ENCODE measurements at regions not wholly inside any gene's neighbourhood (a gene's known extent, or its start where the extent isn't known, plus 50 kb on each side); places are given as distances from the start of the nearest gene placed in this dataset.

GRCh38 chr16:52089476-52089875 lies 457.5 kb downstream of the TOX3 start:
- intact Hi-C loops (cut with micrococcal nuclease), result no loop called here
- Histone ChIP-seq H3K36me3 (ENCODE audit: insufficient read depth, low read length) (no peaks in the 10 kb centered on the region), H3K27me3 (ENCODE audit: insufficient read depth, low read length) (no peaks in the 10 kb centered on the region), H3K4me3 (ENCODE audit: low read length in 2 of 2) (no peak overlapping the region), H3K4me1 (ENCODE audit: insufficient read depth, low read length) (no peaks in the 10 kb centered on the region), H3K9me3 (ENCODE audit: control insufficient read depth in 1 of 2, low read length in 2 of 2) (no peaks in the 10 kb centered on the region), H3K27ac (ENCODE audit: low read depth, low read length) (no peak overlapping the region)
- H3K4me3 Mint-ChIP-seq, result no peak overlapping the region
- DNase-seq, result no peak
- ChIA-PET CTCF (ENCODE audit: partially characterized antibody) (no interaction called here), POLR2A (ENCODE audit: partially characterized antibody) (no interaction called here)
- no peak overlapping the region for H3K27ac Mint-ChIP-seq
- H3K27me3 Mint-ChIP-seq, result no peaks in the 10 kb centered on the region
- H3K36me3 Mint-ChIP-seq, result no peaks in the 10 kb centered on the region
- no peaks in the 10 kb centered on the region for H3K4me1 Mint-ChIP-seq
- peaks cover 0 to 14% (median 1%) of the 10 kb centered on the region in 8 donors for H3K9me3 Mint-ChIP-seq

- H3K4me1 ChIP-seq (ENCODE audit: insufficient read depth, low read length), result no peaks in the 10 kb centered on the region
- H3K27me3 ChIP-seq (ENCODE audit: insufficient read depth, low read length), result no peaks in the 10 kb centered on the region
- ChIA-PET POLR2A (ENCODE audit: partially characterized antibody) (no interaction called here), CTCF (ENCODE audit: partially characterized antibody) (no interaction called here)
- no peaks in the 10 kb centered on the region for H3K9me3 ChIP-seq (ENCODE audit: control insufficient read depth in 1 of 2, low read length in 2 of 2)
- Mint-ChIP-seq H3K27me3 (no peaks in the 10 kb centered on the region), H3K4me1 (no peaks in the 10 kb centered on the region), H3K4me3 (no peak overlapping the region), H3K36me3 (no peaks in the 10 kb centered on the region), H3K27ac (no peak overlapping the region), H3K9me3 (peaks cover 0 to 11% (median 2%) of the 10 kb centered on the region in 8 donors)
- intact Hi-C loops (cut with micrococcal nuclease), result no loop called here
- DNase-seq, result no peak
- no peaks in the 10 kb centered on the region for H3K36me3 ChIP-seq (ENCODE audit: insufficient read depth, low read length)
- H3K27ac ChIP-seq (ENCODE audit: low read depth, low read length), result no peak overlapping the region
- no peak overlapping the region for H3K4me3 ChIP-seq (ENCODE audit: low read length in 2 of 2)
Measured at GRCh38 chr16:52086901-52087300, 460.0 kb downstream of the TOX3 start.

DNA sequence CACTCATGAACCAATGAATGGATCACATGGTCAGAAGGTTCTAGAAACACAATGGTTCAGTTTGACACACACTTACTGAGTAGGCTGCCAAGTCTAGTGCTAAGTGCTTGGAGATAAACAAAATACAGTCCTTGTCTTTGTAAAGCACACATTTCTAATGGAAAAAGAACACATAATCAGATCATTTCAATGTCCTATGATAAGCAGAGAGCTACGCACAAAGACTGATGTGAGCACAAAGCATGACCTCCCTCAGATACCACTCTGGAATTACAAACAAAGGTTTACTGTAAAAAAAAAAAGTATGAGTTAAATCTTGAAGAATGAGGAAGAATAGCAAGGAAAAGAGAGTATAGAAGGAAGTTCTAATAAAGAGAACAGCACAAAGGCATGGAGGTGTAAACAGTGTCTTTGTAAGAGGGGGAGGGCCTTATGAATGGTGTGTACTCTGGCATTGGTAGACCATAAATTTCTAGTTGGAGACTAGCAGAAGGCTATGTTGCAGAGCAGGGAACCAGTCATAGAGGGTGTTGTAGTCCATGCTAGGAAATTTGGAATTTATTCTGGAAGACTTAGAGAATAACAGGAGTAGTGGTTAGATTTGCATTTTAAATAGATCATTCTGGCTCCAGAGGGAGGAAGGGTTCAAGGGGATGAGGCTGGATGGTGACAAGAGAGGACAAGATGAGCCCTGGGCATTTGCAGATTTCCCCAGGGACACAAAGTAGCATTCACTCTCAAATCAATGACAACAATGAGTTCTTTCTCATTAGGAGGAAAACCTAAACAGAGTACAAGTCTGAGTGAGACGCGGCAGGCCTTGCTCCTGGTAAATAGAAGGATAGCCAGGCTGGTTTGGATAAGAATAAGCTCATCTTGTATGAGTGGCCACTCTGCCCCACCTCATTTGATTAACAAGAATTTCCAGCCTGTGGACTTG lies 468.0 kb downstream of the TOX3 start:
- peaks cover 0 to 9% (median 3%) of the 10 kb centered on the region in 8 donors for H3K9me3 Mint-ChIP-seq
- no peak overlapping the region for H3K4me3 Mint-ChIP-seq
- Histone ChIP-seq H3K27ac (ENCODE audit: low read depth, low read length) (no peak overlapping the region), H3K36me3 (ENCODE audit: insufficient read depth, low read length) (no peaks in the 10 kb centered on the region), H3K9me3 (ENCODE audit: control insufficient read depth in 1 of 2, low read length in 2 of 2) (no peaks in the 10 kb centered on the region), H3K4me3 (ENCODE audit: low read length in 2 of 2) (no peak overlapping the region), H3K27me3 (ENCODE audit: insufficient read depth, low read length) (no peaks in the 10 kb centered on the region), H3K4me1 (ENCODE audit: insufficient read depth, low read length) (no peaks in the 10 kb centered on the region)
- no peak for DNase-seq
- no peak overlapping the region for H3K27ac Mint-ChIP-seq
- no peaks in the 10 kb centered on the region for H3K27me3 Mint-ChIP-seq
- intact Hi-C loops (cut with micrococcal nuclease), result no loop called here
- ChIA-PET POLR2A (ENCODE audit: partially characterized antibody) (no interaction called here), CTCF (ENCODE audit: partially characterized antibody) (no interaction called here)
- no peaks in the 10 kb centered on the region for H3K4me1 Mint-ChIP-seq
- H3K36me3 Mint-ChIP-seq, result no peaks in the 10 kb centered on the region

GRCh38 chr16:52077607-52078006 lies 469.3 kb downstream of the TOX3 start:
- H3K4me3 ChIP-seq (ENCODE audit: low read length in 2 of 2), result no peak overlapping the region
- no peak for DNase-seq
- no peaks in the 10 kb centered on the region for H3K27me3 ChIP-seq (ENCODE audit: insufficient read depth, low read length)
- CTCF ChIA-PET (ENCODE audit: partially characterized antibody), result no interaction called here
- no peaks in the 10 kb centered on the region for H3K36me3 Mint-ChIP-seq
- no peak overlapping the region for H3K27ac ChIP-seq (ENCODE audit: low read depth, low read length)
- no peaks in the 10 kb centered on the region for H3K36me3 ChIP-seq (ENCODE audit: insufficient read depth, low read length)
- intact Hi-C loops (cut with micrococcal nuclease), result no loop called here
- H3K4me1 Mint-ChIP-seq, result no peaks in the 10 kb centered on the region
- no peaks in the 10 kb centered on the region for H3K27me3 Mint-ChIP-seq
- H3K4me1 ChIP-seq (ENCODE audit: insufficient read depth, low read length), result no peaks in the 10 kb centered on the region
- no peak overlapping the region for H3K4me3 Mint-ChIP-seq
- no peak overlapping the region for H3K27ac Mint-ChIP-seq
- H3K9me3 Mint-ChIP-seq, result peaks cover 0 to 9% (median 2%) of the 10 kb centered on the region in 8 donors
- H3K9me3 ChIP-seq (ENCODE audit: control insufficient read depth in 1 of 2, low read length in 2 of 2), result no peaks in the 10 kb centered on the region
- POLR2A ChIA-PET (ENCODE audit: partially characterized antibody), result no interaction called here

GRCh38 chr16:52076801-52077201 lies 470.1 kb downstream of the TOX3 start:
- Histone ChIP-seq H3K9me3 (ENCODE audit: control insufficient read depth in 1 of 2, low read length in 2 of 2) (no peaks in the 10 kb centered on the region), H3K4me1 (ENCODE audit: insufficient read depth, low read length) (no peaks in the 10 kb centered on the region), H3K27ac (ENCODE audit: low read depth, low read length) (no peak overlapping the region), H3K27me3 (ENCODE audit: insufficient read depth, low read length) (no peaks in the 10 kb centered on the region), H3K4me3 (ENCODE audit: low read length in 2 of 2) (no peak overlapping the region), H3K36me3 (ENCODE audit: insufficient read depth, low read length) (no peaks in the 10 kb centered on the region)
- peaks cover 0 to 9% (median 3%) of the 10 kb centered on the region in 8 donors for H3K9me3 Mint-ChIP-seq
- CTCF ChIA-PET (ENCODE audit: partially characterized antibody), result no interaction called here
- POLR2A ChIA-PET (ENCODE audit: partially characterized antibody), result no interaction called here
- no peaks in the 10 kb centered on the region for H3K36me3 Mint-ChIP-seq
- no peak overlapping the region for H3K4me3 Mint-ChIP-seq
- H3K27ac Mint-ChIP-seq, result no peak overlapping the region
- no peaks in the 10 kb centered on the region for H3K27me3 Mint-ChIP-seq
- no peak for DNase-seq
- intact Hi-C loops (cut with micrococcal nuclease), result no loop called here
- no peaks in the 10 kb centered on the region for H3K4me1 Mint-ChIP-seq

DNA sequence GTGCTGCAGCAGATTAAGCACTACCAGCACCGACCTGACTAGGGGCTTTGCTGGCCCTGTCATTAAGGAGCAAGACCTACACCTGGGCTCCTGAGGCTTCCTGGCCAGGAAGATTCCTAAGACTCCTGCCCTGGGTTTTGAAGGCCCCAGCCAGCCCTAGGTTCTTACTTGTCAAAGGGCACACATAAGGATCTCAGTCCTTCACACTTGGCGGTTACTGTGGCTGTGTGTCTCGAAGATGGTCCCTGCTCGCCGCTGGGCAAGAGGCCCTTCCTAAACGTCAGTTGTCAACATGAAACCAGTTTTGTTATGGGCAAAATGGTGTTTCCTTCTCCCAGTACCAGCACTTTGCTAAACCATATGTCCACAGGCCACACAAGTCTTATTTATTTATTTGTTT lies 470.6 kb downstream of the TOX3 start:
- H3K36me3 ChIP-seq (ENCODE audit: insufficient read depth, low read length), result no peaks in the 10 kb centered on the region
- Mint-ChIP-seq H3K4me1 (no peaks in the 10 kb centered on the region), H3K27ac (no peak overlapping the region), H3K4me3 (no peak overlapping the region), H3K9me3 (peaks cover 0 to 9% (median 3%) of the 10 kb centered on the region in 8 donors), H3K36me3 (no peaks in the 10 kb centered on the region), H3K27me3 (no peaks in the 10 kb centered on the region)
- intact Hi-C loops (cut with micrococcal nuclease), result no loop called here
- POLR2A ChIA-PET (ENCODE audit: partially characterized antibody), result no interaction called here
- no peak overlapping the region for H3K4me3 ChIP-seq (ENCODE audit: low read length in 2 of 2)
- peak in 1 of 5 donors; percentile 27 for DNase-seq
- no peaks in the 10 kb centered on the region for H3K27me3 ChIP-seq (ENCODE audit: insufficient read depth, low read length)
- no peak overlapping the region for H3K27ac ChIP-seq (ENCODE audit: low read depth, low read length)
- no peaks in the 10 kb centered on the region for H3K9me3 ChIP-seq (ENCODE audit: control insufficient read depth in 1 of 2, low read length in 2 of 2)
- CTCF ChIA-PET (ENCODE audit: partially characterized antibody), result no interaction called here
- H3K4me1 ChIP-seq (ENCODE audit: insufficient read depth, low read length), result no peaks in the 10 kb centered on the region

- ChIA-PET CTCF (ENCODE audit: partially characterized antibody) (no interaction called here), POLR2A (ENCODE audit: partially characterized antibody) (no interaction called here)
- no peak for DNase-seq
- Histone ChIP-seq H3K27me3 (ENCODE audit: insufficient read depth, low read length) (no peaks in the 10 kb centered on the region), H3K9me3 (ENCODE audit: control insufficient read depth in 1 of 2, low read length in 2 of 2) (no peaks in the 10 kb centered on the region), H3K27ac (ENCODE audit: low read depth, low read length) (no peak overlapping the region), H3K36me3 (ENCODE audit: insufficient read depth, low read length) (no peaks in the 10 kb centered on the region), H3K4me3 (ENCODE audit: low read length in 2 of 2) (no peak overlapping the region), H3K4me1 (ENCODE audit: insufficient read depth, low read length) (no peaks in the 10 kb centered on the region)
- Mint-ChIP-seq H3K36me3 (no peaks in the 10 kb centered on the region), H3K27ac (no peak overlapping the region), H3K9me3 (peaks cover 0 to 8% (median 3%) of the 10 kb centered on the region in 8 donors), H3K27me3 (no peaks in the 10 kb centered on the region), H3K4me3 (no peak overlapping the region), H3K4me1 (no peaks in the 10 kb centered on the region)
- intact Hi-C loops (cut with micrococcal nuclease), result no loop called here
Measured at GRCh38 chr16:52074133-52074532, 472.8 kb downstream of the TOX3 start.

Measured in CD4-positive, alpha-beta memory T cell (primary cell).